ENCODE measurements at regions not wholly inside any gene's neighbourhood (a gene's known extent, or its start where the extent isn't known, plus 50 kb on each side); places are given as distances from the start of the nearest gene placed in this dataset.

DNA sequence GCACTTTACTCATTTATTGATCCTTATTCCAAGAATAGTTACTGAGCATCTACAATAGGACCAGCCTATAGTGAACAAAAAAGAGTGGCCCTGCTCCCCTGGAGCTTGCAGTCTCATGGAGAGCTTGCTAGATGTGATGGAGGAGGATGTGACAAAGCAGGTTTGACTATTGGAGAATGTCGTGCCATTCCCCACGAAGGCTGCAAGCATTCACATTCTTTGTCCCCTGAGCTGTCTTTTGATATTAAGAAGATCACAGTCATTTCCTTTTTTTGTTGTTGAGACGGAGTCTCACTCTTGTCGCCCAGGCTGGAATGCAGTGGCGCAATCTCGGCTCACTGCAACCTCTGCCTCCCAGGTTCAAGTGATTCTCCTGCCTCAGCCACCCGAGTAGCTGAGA, 115.0 kb upstream of the ADAMTS18 start:
- H3K27ac ChIP-seq (replicated peaks) = no peak overlapping the region
- no peak for TF ChIP-seq POLR2AphosphoS5 (IDR thresholded peaks at IDR 0.05; ENCODE audit: low read depth)
- TF ChIP-seq GABPA (IDR thresholded peaks at IDR 0.05; ENCODE audit: low read depth) = no peak
- TF ChIP-seq, protein P1, sequence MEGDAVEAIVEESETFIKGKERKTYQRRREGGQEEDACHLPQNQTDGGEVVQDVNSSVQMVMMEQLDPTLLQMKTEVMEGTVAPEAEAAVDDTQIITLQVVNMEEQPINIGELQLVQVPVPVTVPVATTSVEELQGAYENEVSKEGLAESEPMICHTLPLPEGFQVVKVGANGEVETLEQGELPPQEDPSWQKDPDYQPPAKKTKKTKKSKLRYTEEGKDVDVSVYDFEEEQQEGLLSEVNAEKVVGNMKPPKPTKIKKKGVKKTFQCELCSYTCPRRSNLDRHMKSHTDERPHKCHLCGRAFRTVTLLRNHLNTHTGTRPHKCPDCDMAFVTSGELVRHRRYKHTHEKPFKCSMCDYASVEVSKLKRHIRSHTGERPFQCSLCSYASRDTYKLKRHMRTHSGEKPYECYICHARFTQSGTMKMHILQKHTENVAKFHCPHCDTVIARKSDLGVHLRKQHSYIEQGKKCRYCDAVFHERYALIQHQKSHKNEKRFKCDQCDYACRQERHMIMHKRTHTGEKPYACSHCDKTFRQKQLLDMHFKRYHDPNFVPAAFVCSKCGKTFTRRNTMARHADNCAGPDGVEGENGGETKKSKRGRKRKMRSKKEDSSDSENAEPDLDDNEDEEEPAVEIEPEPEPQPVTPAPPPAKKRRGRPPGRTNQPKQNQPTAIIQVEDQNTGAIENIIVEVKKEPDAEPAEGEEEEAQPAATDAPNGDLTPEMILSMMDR (IDR thresholded peaks at IDR 0.05; ENCODE audit: insufficient read depth, low read length) = no peak
- TF ChIP-seq SPI1 (IDR thresholded peaks at IDR 0.05; ENCODE audit: borderline replicate concordance, low read depth) = no peak
- TF ChIP-seq, protein P2, sequence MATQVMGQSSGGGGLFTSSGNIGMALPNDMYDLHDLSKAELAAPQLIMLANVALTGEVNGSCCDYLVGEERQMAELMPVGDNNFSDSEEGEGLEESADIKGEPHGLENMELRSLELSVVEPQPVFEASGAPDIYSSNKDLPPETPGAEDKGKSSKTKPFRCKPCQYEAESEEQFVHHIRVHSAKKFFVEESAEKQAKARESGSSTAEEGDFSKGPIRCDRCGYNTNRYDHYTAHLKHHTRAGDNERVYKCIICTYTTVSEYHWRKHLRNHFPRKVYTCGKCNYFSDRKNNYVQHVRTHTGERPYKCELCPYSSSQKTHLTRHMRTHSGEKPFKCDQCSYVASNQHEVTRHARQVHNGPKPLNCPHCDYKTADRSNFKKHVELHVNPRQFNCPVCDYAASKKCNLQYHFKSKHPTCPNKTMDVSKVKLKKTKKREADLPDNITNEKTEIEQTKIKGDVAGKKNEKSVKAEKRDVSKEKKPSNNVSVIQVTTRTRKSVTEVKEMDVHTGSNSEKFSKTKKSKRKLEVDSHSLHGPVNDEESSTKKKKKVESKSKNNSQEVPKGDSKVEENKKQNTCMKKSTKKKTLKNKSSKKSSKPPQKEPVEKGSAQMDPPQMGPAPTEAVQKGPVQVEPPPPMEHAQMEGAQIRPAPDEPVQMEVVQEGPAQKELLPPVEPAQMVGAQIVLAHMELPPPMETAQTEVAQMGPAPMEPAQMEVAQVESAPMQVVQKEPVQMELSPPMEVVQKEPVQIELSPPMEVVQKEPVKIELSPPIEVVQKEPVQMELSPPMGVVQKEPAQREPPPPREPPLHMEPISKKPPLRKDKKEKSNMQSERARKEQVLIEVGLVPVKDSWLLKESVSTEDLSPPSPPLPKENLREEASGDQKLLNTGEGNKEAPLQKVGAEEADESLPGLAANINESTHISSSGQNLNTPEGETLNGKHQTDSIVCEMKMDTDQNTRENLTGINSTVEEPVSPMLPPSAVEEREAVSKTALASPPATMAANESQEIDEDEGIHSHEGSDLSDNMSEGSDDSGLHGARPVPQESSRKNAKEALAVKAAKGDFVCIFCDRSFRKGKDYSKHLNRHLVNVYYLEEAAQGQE (IDR thresholded peaks at IDR 0.05; ENCODE audit: insufficient replicate concordance, low read depth) = no peak
- no peak for DNase-seq (ENCODE audit: low read depth in 1 of 2, low spot score in 1 of 2)
- H3K4me3 ChIP-seq (replicated peaks; ENCODE audit: insufficient read depth, low read length) = no peak overlapping the region
- no peaks in the 10 kb centered on the region for H3K27me3 ChIP-seq (ENCODE audit: insufficient read depth, poor library complexity, severe bottlenecking)

DNA sequence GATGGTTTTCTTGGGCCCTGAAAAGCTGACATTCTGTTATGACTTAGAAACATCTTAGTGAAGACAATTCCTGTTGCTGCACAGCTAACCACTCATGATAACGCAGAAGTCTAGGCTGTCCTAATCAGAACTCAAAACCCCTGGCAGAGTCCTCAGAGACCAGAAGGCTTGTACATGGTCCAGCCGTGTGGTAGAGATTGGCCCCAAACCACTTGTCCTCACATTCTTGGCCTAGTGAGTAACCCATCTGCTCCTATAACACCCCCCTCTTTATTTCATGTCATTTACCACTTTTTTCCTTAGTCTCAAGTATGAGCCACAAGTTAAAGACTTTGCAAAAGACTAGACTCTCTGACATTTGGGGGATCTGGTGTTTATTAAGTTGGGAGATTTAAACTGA, 116.5 kb upstream of the ADAMTS18 start:
- no peak overlapping the region for H3K27ac ChIP-seq (replicated peaks)
- H3K27me3 ChIP-seq (ENCODE audit: insufficient read depth, poor library complexity, severe bottlenecking) = no peaks in the 10 kb centered on the region
- H3K4me3 ChIP-seq (replicated peaks; ENCODE audit: insufficient read depth, low read length) = no peak overlapping the region
- TF ChIP-seq, protein P2 (IDR thresholded peaks at IDR 0.05; ENCODE audit: insufficient replicate concordance, low read depth) = no peak
- TF ChIP-seq GABPA (IDR thresholded peaks at IDR 0.05; ENCODE audit: low read depth) (no peak), SPI1 (IDR thresholded peaks at IDR 0.05; ENCODE audit: borderline replicate concordance, low read depth) (no peak), POLR2AphosphoS5 (IDR thresholded peaks at IDR 0.05; ENCODE audit: low read depth) (no peak)
- TF ChIP-seq, protein P1 (IDR thresholded peaks at IDR 0.05; ENCODE audit: insufficient read depth, low read length) = no peak
- no peak for DNase-seq (ENCODE audit: low read depth in 1 of 2, low spot score in 1 of 2)

DNA sequence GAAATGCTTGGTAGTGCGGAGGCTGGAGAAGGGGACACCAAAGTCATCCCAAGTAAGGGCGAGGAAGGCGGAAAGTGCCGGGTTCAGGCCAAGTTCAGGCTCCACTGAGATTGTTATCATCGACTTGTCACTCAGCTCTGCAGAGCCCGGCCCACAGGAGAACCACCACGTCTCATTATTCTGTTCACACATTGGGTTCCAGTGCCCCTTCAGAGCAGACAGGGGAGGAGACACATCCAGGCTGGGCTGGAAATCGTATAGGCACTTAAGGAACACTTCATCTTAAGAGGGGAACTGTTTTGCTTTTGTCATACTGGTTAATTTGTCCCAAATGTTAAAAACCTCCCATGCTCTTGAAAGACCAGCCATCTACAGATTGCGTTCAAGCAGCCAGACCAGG, 118.3 kb upstream of the ADAMTS18 start:
- TF ChIP-seq GABPA (IDR thresholded peaks at IDR 0.05; ENCODE audit: low read depth) (no peak), POLR2AphosphoS5 (IDR thresholded peaks at IDR 0.05; ENCODE audit: low read depth) (no peak), SPI1 (IDR thresholded peaks at IDR 0.05; ENCODE audit: borderline replicate concordance, low read depth) (no peak)
- TF ChIP-seq, protein P2 (IDR thresholded peaks at IDR 0.05; ENCODE audit: insufficient replicate concordance, low read depth) = no peak
- TF ChIP-seq, protein P1 (IDR thresholded peaks at IDR 0.05; ENCODE audit: insufficient read depth, low read length) = no peak
- H3K27ac ChIP-seq (replicated peaks) = no peak overlapping the region
- H3K27me3 ChIP-seq (ENCODE audit: insufficient read depth, poor library complexity, severe bottlenecking) = no peaks in the 10 kb centered on the region
- no peak for DNase-seq (ENCODE audit: low read depth in 1 of 2, low spot score in 1 of 2)
- H3K4me3 ChIP-seq (replicated peaks; ENCODE audit: insufficient read depth, low read length) = no peak overlapping the region

Measured in HL-60 (cell line).